Fibroblast of skin of scalp (primary cell): ENCODE measurements at regions not wholly inside any gene's neighbourhood (a gene's known extent, or its start where the extent isn't known, plus 50 kb on each side); places are given as distances from the start of the nearest gene placed in this dataset.
"Not testable (repeated sequence)": the region's sequence is repeated elsewhere in the genome, so short reads cannot be mapped to it uniquely, and the experiment has no call there.

Source experiments
- DNase-seq: peaks from one replicate; pipeline ENCODE4 v3.0.0-alpha.2; 2013

DNA sequence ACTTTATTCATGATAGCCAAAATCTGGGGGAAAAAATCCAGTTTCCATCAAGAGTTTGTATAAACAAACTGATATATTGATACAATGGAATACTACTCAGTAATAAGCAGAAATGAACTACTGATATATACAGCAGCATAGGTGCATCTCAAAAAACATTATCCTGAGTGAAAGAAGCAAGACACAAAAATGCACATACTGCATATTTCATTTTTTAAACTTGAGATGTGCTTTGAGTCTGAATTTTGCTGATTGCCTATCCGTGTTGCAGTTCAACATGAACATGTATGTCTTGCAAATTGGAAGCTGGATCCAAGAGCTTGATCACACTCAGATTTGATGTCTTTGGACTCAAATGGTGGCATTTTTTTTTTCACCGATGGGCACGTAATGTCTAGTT lies 132.4 kb downstream of the TSEN15 start:
- no peak for DNase-seq

DNA sequence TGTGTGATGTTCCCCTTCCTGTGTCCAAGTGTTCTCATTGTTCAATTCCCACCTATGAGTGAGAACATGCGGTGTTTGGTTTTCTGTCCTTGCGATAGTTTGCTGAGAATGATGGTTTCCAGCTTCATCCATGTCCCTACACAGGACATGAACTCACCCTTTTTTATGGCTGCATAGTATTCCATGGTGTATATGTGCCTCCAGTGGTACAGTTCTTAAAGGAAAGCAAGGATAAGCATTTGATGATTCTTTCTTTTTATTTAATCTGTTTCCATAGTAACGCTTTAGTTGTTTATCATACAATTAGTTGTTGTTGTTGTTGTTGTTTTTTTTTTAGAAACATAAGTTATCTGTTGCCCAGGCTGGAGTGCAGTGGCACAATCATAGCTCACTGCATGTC lies 133.1 kb downstream of the TSEN15 start:
- DNase-seq, result not testable (repeated sequence)

DNA sequence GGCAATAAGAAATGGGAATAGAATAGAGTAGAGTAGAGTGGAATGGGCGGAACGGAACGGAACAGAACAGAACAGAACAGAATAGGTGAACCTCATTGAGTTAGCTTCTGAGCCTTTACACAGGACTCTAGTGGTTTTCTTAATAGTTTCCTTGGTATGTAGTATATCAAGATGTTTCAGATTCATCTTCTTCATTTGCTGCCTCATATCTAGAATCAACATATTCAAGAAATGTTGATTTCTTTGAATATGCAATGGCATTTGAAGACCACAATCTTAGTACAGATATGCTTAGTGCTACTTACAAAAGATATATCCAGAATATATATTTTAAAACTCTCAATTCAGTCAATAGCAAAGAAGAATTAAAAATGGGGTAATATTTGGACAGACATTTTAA lies 133.8 kb downstream of the TSEN15 start:
- DNase-seq, result no peak

DNA sequence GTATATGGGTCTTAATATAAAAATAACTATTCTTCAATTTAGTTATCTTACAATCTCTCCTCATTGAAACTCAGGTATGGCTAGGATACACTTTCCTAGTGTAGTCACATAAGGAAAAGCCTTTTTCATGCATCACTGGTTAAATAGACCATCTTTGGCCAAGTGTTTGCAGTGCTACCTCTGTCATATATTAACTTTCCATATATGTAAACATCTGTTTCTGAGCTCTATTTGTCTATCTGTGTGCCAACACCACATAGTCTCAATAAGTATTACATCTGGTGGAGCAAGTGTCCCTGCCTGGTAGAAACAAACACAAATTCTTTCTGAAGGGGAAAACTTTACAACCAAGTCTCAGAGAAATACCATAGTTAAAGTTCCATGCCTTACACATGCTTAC lies 134.6 kb downstream of the TSEN15 start:
- no peak for DNase-seq

DNA sequence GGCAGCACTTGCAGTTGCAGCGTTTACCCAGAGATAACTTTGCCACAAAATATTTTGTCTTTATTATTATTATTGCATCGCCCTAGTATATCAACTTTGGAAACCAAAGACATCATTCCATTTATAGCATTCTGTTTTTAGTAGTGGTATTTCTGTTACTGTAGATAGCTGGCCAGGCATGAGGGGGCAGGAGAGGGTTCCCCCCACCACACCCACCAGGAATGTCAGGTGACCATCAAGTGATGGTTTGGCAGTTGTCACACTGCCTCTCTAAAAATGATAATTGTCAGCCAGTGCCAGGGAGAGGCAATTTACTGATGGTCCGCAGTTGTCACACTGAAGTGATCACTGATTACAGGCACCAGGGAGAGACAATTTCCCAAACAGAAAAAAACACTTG lies 135.6 kb downstream of the TSEN15 start:
- DNase-seq, result no peak

DNA sequence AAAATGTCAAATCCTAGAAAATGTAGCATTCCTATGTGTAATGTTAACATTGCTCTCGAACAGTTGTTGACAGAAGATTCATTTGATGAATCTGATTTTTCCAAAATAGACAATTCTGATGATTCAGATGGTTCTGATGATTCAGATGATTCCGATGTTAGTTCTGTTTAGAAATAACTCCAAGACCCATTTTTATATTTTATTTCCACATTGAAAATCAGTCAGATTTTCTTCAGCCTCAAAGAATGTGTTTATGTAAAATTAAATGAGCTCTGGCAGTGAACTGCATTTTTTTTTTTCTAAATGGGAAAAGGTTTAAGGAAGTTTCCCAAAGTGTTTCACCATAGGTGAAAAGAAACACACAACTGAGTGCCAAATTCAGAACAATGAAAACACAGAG lies 136.5 kb downstream of the TSEN15 start:
- DNase-seq, result peak; percentile 20

DNA sequence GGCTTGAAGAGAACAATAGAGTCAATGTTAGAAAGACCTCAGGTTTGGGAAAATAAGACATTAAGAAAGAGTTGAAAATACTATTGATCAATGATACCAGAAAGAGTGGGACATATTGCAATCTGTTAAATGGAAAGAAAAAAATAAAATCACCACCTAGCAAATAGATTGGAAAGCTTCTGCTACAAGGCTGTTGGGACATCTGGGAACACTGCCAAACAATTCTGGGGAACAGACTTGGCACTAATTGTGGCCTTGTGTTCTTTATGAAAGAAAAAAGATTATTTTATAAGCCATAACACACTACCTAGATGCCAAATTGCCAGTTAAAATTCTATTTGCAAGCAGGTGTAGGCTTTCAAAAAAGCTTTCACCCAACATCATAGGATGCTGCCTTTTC lies 137.8 kb downstream of the TSEN15 start:
- peak; percentile 7 for DNase-seq

DNA sequence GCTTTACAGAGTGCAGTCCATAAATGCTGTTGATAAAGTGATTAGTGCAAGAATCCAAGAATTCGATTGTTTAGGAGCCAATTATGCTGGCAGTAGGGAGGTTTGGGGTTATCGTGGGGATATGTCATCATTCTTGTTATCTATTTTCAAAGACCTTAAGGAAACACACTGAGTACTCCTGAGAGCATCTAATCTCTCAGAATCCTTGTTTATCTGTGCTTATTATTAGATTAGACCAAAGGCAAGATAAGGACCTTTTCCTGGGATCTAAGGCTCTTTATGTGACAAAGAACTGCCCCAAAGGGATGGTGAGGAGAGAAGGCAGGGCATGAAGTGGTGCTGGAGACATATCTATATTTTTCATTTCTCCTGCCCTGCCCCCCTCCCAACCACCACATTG lies 139.1 kb downstream of the TSEN15 start:
- no peak for DNase-seq

DNA sequence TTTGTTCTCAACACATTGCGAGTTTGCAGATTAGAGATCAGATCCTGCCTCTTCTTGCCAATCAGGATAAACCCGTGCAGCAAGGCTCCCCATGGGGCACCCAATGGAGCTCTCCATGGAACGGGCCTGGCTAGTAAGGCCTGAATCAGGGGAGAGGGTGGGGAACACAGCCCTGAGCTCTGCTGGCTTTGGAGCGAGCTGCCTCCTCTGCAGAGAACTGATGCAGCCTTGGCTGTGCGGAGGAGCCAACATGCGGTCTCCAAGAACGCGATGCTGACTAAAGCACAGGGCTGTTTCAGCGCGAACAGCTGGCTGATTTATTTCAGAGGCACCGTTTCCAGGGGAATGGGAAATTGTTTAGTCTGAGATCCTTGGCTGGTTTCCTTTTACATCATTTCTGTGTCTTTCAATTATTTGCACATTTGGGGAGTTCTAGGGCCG lies 139.7 kb downstream of the TSEN15 start:
- peak; percentile 75 for DNase-seq

DNA sequence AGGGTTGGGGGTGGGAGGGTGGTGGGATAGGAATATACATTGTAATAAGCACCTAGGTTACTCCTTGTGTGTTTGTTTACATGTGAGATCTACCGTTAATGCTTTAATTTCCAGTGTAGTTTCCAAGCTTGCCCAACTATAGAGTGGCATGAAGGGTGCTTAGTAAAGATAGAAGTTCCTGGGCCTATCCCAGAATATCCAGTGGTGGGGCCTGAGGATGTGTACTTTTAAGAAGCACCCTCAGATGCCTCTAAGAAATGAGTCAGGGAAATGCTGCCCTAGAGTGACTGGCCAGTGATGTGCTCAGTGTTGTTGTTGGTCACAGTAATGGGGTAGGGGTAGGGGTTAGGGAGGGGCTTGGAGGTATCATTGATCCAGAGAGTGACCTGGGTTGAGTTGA lies 141.3 kb downstream of the TSEN15 start:
- no peak for DNase-seq

DNA sequence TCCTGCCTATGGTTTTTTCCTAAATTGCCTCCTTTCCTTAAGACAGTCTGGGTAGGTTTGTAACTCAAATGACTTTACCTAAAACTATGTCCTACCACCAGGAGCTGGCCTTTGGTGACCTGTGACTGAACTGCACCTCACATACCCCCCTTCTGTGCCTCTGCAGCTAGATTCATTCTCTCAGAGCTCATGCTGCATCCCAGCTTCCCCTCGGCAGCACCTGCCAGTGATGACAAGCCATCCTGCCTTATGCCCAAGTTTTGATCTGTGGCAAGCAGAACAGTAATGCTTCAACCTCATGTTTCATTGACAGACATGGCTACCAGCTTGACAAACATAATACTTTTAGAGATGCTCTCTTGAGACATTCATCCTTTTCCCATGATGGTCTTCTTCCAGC lies 141.9 kb downstream of the TSEN15 start:
- no peak for DNase-seq

DNA sequence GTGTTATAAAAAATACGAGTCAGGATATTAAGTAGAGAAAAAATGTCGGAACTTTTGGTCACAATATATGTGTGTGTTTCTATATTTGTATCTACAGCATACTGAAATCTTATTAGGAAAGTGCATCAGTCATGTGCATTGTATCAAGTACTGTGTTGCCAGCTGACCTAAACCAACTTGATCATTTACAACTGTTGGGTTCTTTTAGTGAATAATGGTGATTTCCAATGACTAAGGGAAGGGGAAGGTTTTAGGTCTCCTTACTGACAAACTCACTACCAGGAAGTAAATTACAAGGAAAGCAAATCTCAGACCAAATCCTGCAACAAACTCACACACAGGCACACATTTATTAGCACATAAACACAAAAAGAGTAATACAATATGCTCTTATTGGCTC lies 142.7 kb downstream of the TSEN15 start:
- no peak for DNase-seq

DNA sequence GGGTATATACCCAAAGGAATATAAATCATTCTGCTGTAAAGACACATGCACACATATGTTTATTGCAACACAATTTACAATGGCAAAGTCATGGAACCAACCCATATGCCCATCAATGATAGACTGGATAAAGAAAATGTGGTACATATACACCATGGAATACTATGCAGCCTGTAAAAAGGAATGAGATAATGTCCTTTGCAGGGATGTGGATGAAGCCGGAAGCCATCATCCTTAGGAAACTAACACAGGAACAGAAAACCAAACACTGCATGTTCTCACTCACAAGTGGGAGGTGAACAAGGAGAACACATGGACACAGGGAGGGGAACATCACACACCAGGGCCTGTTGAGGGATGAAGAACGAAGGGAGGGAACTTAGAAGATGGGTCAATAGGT lies 144.2 kb downstream of the TSEN15 start:
- not testable (repeated sequence) for DNase-seq

DNA sequence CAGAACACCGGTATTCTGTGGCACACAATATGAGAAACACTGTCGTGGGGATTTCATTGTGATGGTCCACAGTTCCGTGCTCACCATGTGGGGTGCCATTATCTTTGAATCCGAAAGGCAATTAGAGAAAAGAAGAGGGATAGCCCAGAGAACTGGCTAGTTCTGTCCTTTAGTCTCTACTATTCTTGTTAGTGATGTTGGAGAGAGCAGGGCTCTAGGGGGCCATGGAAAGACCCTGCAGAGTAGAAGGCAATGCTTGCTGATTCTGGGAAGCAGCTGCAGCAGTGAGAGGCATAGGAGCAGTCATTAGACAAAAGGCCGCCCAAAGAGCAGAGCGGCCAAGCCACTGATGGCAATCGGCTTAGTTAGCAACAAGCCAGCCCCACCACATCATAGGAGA lies 146.3 kb downstream of the TSEN15 start:
- DNase-seq, result no peak

DNA sequence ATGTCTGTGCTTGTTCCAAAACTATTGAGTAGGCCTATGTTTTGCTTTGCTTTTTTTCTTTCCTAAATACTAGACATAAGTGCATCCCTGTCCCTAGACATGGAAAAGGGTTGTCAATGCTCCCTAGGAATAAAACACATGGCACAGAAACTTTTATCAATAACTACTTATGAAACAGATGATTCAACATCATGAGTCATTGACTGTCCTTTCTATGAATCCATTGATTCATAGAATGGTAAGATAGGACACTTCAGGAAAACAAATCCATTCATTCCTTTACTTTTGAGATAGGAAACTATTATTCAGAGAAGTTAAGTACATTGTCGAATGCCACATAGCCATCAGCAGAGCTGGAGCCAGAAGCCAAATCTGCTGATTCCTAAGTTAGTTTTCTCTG lies 147.5 kb downstream of the TSEN15 start:
- no peak for DNase-seq

DNA sequence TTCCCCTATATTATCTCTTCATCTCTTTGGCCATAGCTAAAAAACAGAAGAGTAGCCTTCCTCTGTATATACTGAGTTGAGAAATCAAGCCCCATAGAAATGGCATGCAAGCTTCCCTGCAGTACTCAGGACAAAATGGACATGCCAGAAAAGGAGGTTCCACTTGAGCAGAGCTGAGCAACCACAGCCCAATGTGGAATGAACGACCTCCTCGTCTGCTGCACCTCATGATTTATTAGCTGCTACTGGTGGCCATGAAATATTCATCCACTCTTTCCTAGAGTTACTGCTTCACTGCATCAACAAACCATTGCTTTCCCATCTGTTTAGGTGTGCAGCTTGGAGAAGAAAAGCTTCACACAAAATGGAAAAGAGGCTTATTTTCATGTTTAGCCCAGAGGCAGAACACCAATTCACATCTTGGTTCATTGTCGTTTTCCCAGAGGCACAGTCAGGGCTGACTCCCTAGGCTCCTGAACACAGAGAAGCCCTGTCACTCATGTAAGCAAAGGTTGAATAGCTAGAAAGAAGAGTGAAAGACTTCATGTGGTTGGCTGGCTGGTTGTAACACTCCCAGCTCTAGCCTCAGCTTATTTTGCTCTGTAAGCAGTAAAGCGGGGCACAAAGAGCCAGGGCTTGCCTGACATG lies 148.0 kb downstream of the TSEN15 start:
- DNase-seq, result no peak

DNA sequence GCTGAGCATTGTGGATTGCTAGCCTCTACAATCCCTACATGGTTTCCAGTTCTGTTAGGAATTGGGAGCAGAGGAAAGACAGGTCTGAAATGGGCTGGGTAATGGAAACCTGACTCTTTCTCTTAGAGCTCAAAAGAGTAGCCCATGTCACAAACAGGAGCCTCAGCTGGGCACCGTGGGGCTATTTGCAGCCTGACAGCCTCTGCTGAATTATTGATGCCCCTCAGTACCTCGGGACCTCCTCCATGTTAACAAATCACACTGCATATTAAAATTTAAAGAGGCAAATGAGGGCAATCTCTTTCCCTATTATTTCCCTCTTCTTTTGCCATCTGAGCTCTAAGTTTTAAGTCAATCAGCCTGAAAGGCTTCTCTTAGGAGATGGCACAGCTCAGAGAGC lies 157.1 kb downstream of the TSEN15 start:
- no peak for DNase-seq

DNA sequence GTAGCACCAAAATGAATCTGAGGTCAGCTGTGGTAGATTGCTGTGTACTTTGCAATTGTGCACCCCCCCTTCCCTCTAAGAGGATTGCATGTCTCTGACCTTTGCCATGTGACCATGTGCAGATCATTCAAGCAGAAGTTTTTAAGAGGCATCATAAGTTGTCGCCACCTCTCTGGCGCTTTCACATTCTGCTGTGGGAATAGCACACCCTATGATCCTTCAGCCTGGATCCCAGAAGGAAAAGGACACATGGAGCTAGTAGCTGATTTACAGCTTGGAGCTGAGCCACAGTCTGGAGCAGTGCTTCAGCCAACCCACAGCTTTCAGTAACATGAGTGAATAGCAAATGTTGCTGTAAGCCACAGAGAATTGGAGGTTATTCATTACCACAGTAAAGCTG lies 158.5 kb downstream of the TSEN15 start:
- DNase-seq, result peak; percentile 72

DNA sequence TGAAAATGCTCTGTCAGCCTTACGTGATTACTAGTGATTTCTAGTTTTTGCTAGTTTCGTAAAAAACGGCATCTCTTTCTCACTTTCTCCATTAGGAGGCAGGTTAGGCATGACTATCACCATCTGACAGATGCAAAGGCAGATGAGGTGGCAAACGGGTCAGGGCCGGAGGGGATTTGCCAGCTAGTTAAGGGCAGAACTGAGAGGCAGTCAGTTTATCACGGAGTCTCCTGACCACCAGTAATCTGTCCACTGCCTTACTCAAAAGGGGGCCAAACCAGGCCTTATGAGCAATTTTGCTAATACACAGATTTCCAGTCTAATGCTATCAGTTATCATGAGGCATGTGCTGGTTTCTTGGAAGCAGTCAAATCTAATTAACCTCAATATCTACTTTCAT lies 159.3 kb downstream of the TSEN15 start:
- DNase-seq, result no peak

DNA sequence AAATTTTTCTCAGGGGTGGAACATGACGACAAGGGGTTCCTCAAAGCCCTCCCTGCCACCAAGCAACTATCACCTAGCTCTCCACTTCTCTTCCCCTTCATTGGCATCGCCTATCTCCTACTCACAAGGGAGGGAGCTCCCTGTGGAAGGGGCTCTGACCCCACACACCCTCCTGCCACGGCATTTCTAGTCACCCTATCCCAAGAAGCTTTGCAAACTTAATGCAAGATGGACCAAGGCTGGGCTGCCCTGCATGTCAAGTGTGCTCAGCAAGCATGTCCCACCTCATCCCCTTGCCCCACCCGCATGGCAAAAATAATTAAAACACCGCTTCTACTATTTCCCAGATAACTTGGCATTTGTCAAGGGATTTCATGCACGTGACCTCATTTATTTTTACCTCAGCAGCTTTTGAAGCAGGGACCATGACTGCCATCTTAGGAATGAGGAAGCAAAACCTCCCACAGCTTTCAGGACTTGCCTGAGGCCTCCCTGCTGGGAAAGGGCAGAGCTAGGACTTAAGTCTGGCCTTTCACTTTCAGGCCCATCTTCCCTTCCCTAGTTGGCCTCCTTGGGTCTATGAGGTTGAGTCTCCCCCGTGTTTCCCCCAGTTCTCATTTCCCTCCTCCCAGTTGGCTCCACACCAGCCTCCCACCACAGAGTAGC lies 161.3 kb downstream of the TSEN15 start:
- DNase-seq, result peak; percentile 94

DNA sequence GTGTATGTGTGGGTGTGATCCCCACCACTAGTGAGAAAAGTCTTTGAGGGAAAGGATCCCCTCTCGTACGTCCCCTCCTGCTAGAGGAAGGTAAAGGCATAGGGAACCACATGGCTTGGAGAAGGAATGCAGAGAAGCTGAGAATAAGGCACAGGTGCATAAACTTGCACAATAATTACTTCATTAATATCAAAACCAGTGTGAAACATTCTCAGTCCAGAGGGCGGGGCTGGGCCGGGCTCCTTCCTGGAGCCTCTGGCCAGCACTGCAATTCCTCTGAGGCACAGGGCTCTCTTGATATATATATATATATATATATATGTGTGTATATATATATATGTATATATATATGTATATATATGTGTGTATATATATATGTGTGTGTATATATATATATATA lies 162.6 kb downstream of the TSEN15 start:
- DNase-seq, result no peak

DNA sequence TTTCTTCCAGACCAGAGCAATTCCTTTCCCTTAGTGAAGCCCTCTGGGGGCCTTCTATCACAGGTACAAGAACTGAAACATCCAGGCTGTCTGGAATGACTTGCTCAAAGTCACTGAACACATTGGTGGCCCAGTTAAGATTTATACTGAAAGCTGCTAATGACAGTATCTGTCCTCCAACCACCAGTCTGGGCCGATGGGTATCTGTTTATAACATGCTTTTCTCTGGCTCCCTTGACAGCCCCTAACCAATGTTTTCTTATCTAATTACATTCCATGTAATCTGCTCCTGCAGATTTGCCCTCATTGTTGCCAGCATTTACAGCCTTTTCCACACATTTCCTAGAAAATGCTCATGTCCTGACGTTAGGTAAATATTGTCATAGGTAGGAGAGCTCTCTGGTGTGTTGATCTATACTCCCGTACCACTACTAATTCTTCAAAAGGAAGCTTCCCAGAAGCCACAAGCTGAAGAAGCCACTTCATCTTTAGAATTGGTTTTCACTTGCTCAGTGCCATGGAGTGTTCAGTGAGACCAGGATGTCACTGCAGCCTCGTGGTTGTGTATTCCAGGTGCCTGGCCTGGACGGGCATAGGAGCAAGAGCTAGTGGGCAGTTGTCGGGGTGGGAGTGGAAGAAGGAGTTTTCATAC lies 163.9 kb downstream of the TSEN15 start:
- DNase-seq, result no peak

DNA sequence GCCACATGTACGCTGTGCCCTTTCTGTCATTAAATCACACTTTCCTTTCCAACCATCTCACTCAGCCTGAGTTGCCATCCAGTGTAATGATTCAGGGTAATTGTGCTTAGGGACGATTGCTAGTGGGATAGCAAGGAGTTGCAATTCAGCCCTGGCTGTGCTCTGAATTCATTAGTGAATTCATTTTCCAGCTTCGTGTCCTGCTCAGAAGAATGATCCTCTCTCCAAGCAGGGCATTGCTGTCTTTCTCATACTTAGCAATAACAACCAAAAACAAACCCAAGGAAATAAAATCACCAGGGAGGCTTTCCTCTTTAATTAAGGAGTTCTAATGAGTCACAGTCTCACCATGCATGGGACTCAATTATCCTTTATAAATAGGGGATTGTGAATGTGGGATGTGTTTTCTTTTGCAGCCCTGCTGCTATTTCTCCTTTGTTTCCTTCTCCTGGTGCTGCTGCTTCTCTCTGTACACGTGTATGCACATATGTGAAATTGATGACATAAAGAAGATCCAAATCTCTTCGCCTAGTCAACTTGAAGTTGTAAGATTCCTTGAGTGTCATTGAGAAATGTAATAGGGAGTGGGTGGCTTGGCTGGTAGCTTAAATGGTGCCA lies 167.0 kb downstream of the TSEN15 start:
- no peak for DNase-seq

DNA sequence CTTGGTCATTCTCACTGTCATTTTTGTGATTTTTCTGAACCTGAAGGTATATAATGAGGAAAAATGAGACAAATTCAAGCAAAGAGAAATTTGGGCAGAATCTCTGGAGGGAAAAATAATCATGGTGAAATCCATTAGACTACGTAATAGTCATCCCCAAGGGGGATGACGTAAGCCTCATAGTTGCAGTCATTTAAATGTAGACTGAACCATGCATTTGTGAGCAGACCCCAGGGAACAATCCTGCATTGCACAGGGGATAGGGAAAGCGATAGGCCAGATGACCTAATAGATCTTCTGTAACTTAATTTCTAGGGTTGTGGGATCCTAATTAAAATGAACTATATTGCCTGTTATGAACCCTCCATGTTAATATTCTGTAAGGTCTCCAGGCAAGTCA lies 167.4 kb upstream of the C1orf21 start:
- peak; percentile 39 for DNase-seq
